GM12865 (cell line): ENCODE measurements at regions not wholly inside any gene's neighbourhood (a gene's known extent, or its start where the extent isn't known, plus 50 kb on each side); places are given as distances from the start of the nearest gene placed in this dataset.
A peak's percentile ranks its signal among the peaks of the same experiment; 100 is the strongest.
"Not testable (repeated sequence)": the region's sequence is repeated elsewhere in the genome, so short reads cannot be mapped to it uniquely, and the experiment has no call there.

Experiments used
- DNase-seq: peaks from one replicate; pipeline ENCODE4 v3.0.0; 2010; ENCODE audit warnings: low read depth
- H3K4me3 ChIP-seq: 2 replicates; pipeline ENCODE4 v1.5.1; 2011; ENCODE audit warnings: mild to moderate bottlenecking, low read depth, low read length, control low read depth

DNA sequence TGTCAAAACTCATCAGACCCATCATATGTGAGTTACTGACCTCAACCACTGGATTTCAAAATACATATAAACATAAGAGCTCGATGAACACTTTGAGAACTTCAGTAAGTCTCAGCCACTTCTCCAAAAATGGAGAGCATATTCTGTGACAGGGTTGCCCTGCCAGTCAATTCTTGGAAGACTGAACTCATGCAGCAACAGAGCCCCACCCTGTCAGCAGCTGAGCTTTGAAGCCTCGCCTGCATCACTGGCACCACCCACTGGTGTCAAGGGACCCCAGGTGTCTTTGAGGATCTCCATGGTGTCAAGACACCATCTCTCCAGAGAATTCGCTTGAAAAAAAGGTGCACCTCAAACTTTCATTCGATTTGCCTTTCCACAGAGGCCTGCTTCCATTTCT lies 420.1 kb downstream of the SPATA31A1 start:
- not testable (repeated sequence) for DNase-seq, H3K4me3 ChIP-seq

DNA sequence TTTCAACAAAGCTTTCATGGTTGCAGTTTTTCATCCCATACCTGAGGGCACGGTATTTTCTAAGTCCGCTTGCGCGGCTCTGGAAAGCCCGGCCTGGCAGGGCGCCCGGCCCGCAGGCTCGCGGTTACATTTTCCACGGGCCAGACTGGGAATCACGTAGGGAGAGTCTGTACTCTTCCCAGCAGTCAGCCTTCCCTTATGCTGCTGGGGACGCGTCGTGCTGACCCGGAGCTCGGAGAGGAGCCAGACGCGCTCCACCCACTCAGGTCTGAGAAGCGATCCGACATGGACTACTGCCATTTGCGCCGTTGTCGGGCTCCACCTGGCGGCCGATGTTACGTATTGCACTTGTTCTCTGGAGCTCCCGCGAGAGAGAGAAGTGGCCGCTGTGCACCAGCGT lies 435.9 kb downstream of the SPATA31A1 start:
- peak overlapping the region; percentile 41 for H3K4me3 ChIP-seq

DNA sequence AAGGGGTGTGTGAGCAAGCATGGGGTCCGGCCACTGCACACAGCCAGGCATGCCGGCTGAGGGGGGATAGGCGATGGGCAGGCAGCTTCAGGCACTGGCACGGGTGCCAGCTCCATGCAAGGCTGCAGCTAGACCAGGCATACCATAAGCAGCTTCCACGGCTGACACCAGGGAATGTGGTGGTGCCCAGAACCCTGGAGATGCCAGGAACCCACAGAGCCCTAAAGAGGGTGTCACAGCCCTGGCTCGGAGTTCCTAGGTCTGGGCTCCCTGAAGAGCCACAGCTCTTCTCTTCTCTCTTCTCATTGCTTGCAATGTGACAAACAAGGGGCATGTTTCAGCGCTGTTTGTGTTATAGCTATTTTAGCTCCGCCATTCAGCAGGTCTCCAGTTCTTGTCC lies 442.5 kb downstream of the SPATA31A1 start:
- not testable (repeated sequence) for DNase-seq

More for the DNA sequence above, 435.9 kb downstream of the SPATA31A1 start:
- DNase-seq = not testable (repeated sequence)

DNA sequence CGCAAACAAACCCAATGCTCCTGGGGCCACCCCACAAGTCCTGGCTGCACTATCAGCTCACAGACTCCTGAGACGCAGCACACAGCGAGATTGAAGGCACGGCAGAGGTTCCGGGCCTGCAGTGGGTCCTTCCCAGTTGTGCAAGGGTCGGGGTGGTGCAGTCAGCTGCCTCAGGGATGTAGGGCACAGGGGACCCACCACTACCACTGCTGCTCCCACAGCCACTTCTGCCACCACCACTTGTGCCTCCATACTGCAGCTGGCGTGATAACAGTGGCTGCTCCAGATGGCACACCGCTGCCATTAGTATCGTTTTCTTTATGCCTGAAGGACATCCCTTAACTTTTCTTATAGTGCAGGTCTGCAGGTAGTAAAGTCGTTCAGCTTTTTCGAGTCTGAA lies 443.8 kb downstream of the SPATA31A1 start:
- not testable (repeated sequence) for H3K4me3 ChIP-seq, DNase-seq

More for the DNA sequence above, 442.5 kb downstream of the SPATA31A1 start:
- H3K4me3 ChIP-seq = not testable (repeated sequence)

DNA sequence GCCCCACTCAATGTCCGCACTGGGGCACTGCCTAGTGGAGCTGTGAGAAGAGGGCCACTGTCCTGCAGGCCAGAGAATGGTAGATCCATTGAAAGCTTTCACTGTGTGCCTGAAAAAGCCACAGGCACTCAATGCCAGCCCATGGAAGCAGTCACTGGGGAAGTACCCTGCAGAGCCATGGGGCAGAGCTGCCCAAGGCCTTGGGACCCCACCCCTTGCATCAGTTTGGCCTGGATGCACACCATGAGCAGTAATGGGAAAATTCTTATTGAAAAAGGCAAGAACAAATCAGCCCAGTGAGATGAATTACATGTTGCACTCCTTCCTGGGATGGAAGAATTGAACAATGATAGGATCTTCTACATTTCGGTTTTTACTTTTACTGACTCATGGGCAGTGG lies 447.1 kb downstream of the SPATA31A1 start:
- not testable (repeated sequence) for DNase-seq, H3K4me3 ChIP-seq

DNA sequence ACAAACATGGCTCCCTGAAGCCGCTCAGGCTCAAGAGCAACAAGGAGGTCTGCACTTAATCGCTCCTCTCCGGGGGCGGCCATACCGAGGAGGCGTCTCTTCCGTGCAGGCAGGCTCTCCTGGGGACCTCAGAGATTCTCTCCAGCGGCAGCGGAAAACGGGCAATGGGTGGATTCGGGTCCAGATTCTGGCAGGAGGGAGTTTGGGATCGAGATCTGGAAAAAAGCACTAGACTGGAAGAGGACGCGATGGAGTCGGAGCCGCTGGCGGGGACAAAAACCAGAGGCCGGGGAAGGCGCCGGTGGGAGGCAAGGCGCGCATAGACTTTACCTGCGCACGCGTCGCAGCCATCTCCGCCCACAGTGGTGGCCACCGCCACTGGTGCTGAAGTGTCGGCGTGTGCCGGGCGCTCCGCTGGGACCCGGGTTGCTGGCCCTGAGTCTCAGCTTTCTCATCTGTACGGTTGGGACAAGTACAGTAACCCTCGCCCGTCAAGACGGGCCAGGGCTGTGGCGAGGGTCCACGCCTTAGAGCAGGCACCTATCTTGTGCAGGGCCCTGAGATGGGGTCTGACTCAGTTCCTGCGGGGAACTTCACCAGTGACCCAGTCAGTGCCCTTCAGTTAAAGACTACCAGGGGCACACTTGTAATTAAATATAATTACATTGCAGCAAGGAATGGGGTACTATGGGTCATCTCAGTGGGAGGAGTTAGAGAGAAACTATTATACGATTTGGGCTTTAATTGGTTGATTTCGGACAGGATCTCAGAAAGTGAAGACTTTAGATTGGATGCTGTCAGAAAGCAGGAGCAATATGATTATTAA lies 454.1 kb downstream of the SPATA31A1 start:
- H3K4me3 ChIP-seq = peak overlapping the region; percentile 71
- DNase-seq = peak; percentile 76

DNA sequence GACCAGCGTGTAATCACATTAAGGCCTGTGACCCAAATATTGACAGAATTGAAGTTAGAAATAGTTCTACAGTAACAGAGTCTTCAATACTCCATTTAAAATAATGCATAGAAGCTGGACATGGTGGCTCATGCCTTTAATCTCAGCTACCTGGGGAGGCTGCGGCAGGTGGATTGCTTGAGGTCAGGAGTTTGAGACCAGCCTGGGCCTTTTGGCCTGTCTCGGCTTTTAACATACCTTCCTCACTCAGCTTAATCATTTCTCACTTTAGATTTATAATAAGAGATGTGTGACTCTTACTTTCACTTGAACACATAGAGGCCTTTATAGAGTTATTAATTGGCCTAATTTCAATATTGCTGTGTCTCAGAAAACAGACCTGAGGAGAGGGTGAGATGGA lies 454.9 kb downstream of the SPATA31A1 start:
- DNase-seq, H3K4me3 ChIP-seq: not testable (repeated sequence)

DNA sequence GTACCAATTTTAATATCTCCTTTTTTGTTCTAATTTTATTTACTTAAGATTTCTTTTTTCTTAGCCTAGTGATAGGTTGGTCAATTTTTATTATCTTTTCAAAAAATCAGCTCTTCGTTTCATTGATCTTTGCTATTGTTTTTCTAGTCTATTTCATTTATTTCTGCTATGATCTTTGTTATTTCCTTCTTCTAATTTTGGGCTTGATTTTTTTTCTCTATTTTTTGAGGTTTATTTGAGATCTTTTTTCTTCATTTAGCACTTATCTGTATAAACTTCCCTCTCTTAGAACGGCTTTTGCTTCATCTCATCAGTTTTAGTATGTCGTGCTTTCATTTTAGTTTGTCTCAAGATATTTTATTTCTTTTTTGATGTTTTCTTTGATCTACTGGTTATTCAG lies 456.1 kb downstream of the SPATA31A1 start:
- H3K4me3 ChIP-seq, DNase-seq: not testable (repeated sequence)

DNA sequence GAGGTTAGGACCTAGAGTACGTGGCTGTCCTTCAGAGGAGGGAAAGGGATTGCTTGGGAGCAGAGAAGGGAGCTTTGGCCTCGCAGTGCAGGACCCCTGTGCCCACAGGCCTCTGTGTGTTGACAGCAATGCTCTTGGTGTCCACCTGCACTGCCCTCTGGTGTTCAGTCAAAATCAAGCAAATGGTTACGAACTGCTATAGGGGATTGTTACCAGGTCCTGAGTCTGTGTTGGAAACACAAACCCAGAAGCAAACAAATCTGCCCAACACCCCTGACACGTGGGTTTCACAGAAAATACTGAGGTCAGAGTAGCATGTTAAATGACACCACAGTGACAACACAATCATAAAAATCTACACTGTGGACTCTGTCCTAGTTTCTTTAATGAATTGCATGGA lies 473.0 kb downstream of the SPATA31A1 start:
- DNase-seq, H3K4me3 ChIP-seq: not testable (repeated sequence)
